Prostate gland (tissue), 2 donors: ENCODE measurements at regions not wholly inside any gene's neighbourhood (a gene's known extent, or its start where the extent isn't known, plus 50 kb on each side); places are given as distances from the start of the nearest gene placed in this dataset.

Experiments used
- DNase-seq: peaks from one replicate; pipeline ENCODE4 v3.0.0-alpha.2; 2019; ENCODE audit warnings: low spot score
- H3K27ac ChIP-seq, 2 donors: fragments of 200-600 bp; sonication (generic); 2 replicates each; pipeline ENCODE4 v1.5.1; 2017 to 2019
- H3K27me3 ChIP-seq: fragments of 200-600 bp; sonication (generic); replicated peaks from 2 replicates; pipeline ENCODE4 v1.5.1; 2019; ENCODE audit not compliant: insufficient read depth
- H3K36me3 ChIP-seq, 2 donors: fragments of 200-600 bp; sonication (generic); 1 replicate in 1 of 2; 2 replicates in 1 of 2; pipeline versions ENCODE4 v1.5.1 to v1.8.1; 2017 to 2019
- H3K4me1 ChIP-seq: fragments of 200-600 bp; sonication (generic); replicated peaks from 2 replicates; pipeline ENCODE4 v1.5.1; 2019
- H3K4me3 ChIP-seq, 2 donors: fragments of 200-600 bp; sonication (generic); 2 replicates each; pipeline ENCODE4 v1.5.1; 2017 to 2019
- H3K9me3 ChIP-seq: fragments of 200-600 bp; sonication (generic); 2 replicates; pipeline ENCODE4 v1.5.1; 2017
- POLR2A ChIP-seq: fragments of 450-650 bp; IDR thresholded peaks from one replicate; pipeline ENCODE4 v1.6.1; 2016; ENCODE audit warnings: antibody characterized with exemption, mild to moderate bottlenecking
- POLR2AphosphoS5 ChIP-seq: sonication (generic); formaldehyde crosslinking; IDR thresholded peaks from one replicate; pipeline ENCODE4 v1.6.1; 2017; ENCODE audit warnings: antibody characterized with exemption
- WGBS: methylation state at CpG from one replicate; pipeline ENCODE4 v1.1.5; 2018; 5-methylcytosine and 5-hydroxymethylcytosine counted together
- intact Hi-C: fragments of 100-400 bp; cut with DNase I; formaldehyde crosslinking; loops from one replicate; pipeline ENCODE4 v1.14.2; 2022
- TF ChIP-seq, protein P1 (sequence below), 4 experiments: fragments of 200-600 bp in 2 of 4; fragments of 450-650 bp in 2 of 4; sonication (generic) in 2 of 4; IDR thresholded peaks; 1 replicate in 3 of 4; 2 replicates in 1 of 4; pipeline ENCODE4 v1.5.1; 2016 to 2019; ENCODE audit warnings: antibody characterized with exemption in 4 of 4, mild to moderate bottlenecking in 2 of 4, moderate library complexity in 2 of 4

DNA sequence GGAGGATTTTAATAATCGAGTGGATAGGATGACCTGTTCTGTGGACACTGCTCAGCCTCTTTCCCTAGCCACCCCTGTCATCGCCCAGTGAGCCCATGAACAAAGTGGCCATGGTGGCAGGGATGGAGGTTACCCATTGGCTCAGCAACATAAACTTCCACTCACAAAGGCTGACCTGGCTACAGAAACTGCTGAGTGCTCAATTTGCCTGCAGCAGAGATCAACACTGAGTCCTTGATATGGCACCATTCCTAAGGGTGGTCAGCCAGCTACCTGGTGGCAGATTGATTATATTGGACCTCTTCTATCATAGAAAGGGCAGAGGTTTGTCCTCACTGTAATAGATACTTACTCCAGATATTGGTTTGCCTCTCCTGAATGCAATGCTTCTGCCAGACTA lies 465.4 kb upstream of the FBXO33 start:
- no peaks in the 10 kb centered on the region for H3K4me1 ChIP-seq
- WGBS = 97% methylated on average over 2 of the region's 2 CpGs
- no peak overlapping the region for H3K27ac ChIP-seq
- no peak overlapping the region for H3K4me3 ChIP-seq
- no peaks in the 10 kb centered on the region for H3K27me3 ChIP-seq
- intact Hi-C loops = no loop called here
- no peaks in the 10 kb centered on the region for H3K9me3 ChIP-seq
- no peak for TF ChIP-seq POLR2A
- no peak for TF ChIP-seq POLR2AphosphoS5
- TF ChIP-seq, protein P1, sequence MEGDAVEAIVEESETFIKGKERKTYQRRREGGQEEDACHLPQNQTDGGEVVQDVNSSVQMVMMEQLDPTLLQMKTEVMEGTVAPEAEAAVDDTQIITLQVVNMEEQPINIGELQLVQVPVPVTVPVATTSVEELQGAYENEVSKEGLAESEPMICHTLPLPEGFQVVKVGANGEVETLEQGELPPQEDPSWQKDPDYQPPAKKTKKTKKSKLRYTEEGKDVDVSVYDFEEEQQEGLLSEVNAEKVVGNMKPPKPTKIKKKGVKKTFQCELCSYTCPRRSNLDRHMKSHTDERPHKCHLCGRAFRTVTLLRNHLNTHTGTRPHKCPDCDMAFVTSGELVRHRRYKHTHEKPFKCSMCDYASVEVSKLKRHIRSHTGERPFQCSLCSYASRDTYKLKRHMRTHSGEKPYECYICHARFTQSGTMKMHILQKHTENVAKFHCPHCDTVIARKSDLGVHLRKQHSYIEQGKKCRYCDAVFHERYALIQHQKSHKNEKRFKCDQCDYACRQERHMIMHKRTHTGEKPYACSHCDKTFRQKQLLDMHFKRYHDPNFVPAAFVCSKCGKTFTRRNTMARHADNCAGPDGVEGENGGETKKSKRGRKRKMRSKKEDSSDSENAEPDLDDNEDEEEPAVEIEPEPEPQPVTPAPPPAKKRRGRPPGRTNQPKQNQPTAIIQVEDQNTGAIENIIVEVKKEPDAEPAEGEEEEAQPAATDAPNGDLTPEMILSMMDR (IDR thresholded peaks at IDR 0.05) = no peak
- no peak for DNase-seq
- no peaks in the 10 kb centered on the region for H3K36me3 ChIP-seq

DNA sequence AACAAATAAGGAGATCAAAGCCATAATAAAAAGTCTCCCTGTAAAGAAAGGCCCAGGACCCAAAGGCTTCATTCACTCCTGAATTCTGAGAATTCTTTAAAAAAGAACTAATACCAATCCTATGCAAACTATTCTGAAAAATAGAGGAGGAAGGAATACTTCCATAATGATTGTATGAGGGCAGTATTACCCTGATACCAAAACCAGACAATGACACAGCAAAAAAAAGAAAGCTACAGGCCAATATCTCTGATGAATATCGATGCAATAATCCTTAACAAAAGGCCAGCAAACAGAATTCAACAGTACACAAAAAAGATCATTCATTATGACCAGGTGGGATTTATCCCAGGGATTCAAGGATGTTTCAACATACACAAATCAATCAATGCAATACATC lies 457.8 kb upstream of the FBXO33 start:
- Histone ChIP-seq H3K27ac (no peak overlapping the region), H3K4me1 (no peaks in the 10 kb centered on the region), H3K9me3 (no peaks in the 10 kb centered on the region), H3K36me3 (no peaks in the 10 kb centered on the region), H3K27me3 (no peaks in the 10 kb centered on the region), H3K4me3 (no peak overlapping the region)
- no peak for DNase-seq
- 79% methylated on average over 1 of the region's 1 CpG for WGBS
- intact Hi-C loops = no loop called here
- TF ChIP-seq, protein P1 (IDR thresholded peaks at IDR 0.05) = no peak
- TF ChIP-seq POLR2A (no peak), POLR2AphosphoS5 (no peak)

- Histone ChIP-seq H3K9me3 (no peaks in the 10 kb centered on the region), H3K4me1 (no peaks in the 10 kb centered on the region), H3K27ac (no peak overlapping the region), H3K27me3 (no peaks in the 10 kb centered on the region), H3K36me3 (no peaks in the 10 kb centered on the region), H3K4me3 (no peak overlapping the region)
- intact Hi-C loops = no loop called here
- no peak for DNase-seq
- TF ChIP-seq, protein P1 (IDR thresholded peaks at IDR 0.05) = no peak
- TF ChIP-seq POLR2A (no peak), POLR2AphosphoS5 (no peak)
These were observed 451.9 kb upstream of the FBXO33 start for GRCh38 chr14:39884091-39884490.

DNA sequence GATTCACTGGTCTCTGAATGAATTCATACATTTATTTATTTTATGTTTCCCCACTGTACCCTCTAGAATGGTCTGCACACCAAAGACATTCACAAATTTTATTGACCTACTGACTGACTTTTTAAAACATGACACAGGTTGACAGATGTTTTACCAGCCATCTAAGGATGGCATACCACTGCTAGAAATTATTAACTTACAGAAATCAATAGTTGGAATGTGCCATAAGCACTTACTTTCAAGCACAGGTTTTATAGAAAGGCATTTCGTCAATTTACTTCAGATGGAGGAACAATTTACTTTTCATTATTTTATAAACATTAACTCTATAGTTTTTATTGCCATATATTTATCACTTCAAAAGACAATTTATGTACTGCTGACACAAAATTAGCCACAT lies 448.7 kb upstream of the FBXO33 start:
- no peaks in the 10 kb centered on the region for H3K4me1 ChIP-seq
- 49% methylated on average over 1 of the region's 1 CpG for WGBS
- no peak for DNase-seq
- H3K9me3 ChIP-seq = no peaks in the 10 kb centered on the region
- H3K27me3 ChIP-seq = no peaks in the 10 kb centered on the region
- H3K27ac ChIP-seq = no peak overlapping the region
- no peak overlapping the region for H3K4me3 ChIP-seq
- no peaks in the 10 kb centered on the region for H3K36me3 ChIP-seq
- TF ChIP-seq, protein P1 (IDR thresholded peaks at IDR 0.05) = no peak
- TF ChIP-seq POLR2AphosphoS5 (no peak), POLR2A (no peak)
- intact Hi-C loops = no loop called here

DNA sequence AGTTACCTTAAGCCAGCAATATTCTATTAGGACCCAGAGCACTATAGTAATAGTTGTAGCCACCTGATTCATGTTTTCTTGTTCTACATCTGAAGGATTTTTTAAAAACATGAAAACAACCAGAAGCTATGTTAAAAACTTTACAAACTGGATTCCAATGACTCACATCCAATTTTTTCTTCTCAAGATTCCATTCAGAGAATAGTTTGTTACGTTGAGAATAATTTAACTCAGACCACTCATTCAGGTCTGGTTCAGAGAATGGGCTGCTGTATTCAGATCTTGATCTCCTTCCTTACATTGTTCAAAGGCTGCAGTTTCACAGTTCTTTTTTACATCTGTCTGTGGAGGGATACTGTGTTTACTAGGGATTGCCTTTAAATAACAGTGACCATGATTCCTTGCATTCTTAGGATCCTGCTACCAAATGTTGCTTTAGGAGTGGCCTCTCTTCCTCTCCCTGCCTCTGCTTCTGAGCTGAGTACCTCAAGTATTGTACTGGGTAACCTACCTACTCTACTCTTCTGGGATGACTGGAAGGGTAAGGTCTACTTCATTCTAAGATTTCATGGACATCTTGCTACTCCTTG lies 448.0 kb upstream of the FBXO33 start:
- TF ChIP-seq, protein P1 (IDR thresholded peaks at IDR 0.05) = no peak
- TF ChIP-seq POLR2AphosphoS5 = no peak
- TF ChIP-seq POLR2A = no peak
- Histone ChIP-seq H3K27me3 (no peaks in the 10 kb centered on the region), H3K27ac (no peak overlapping the region), H3K4me1 (no peaks in the 10 kb centered on the region), H3K9me3 (no peaks in the 10 kb centered on the region), H3K4me3 (no peak overlapping the region), H3K36me3 (no peaks in the 10 kb centered on the region)
- intact Hi-C loops = no loop called here
- no peak for DNase-seq
- WGBS = 29% methylated on average over 1 of the region's 1 CpG
